ENCODE measurements at regions not wholly inside any gene's neighbourhood (a gene's known extent, or its start where the extent isn't known, plus 50 kb on each side); places are given as distances from the start of the nearest gene placed in this dataset.

DNA sequence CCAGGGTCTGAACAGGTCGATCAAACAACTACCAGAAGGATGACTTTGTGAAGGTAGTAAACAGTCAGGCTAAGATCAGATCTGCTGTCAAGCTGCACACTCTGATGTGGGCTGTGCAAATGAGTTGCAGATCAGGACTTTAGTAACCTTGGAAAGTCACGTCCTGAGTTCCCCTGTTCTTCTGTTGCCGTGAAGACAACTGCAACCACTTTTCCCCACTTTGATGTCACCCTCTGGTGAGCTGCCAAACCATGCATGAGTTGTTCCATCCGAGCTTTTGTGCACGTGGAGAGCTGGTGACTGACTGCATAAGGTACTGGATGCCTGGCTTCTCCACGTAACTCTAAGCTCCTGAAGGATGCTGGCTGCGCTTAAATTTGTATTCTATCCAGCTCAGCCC lies 111.0 kb downstream of the CD83 start:
- no peak for DNase-seq
- H3K27me3 Mint-ChIP-seq (ENCODE audit: unreplicated experiment), result no peaks in the 10 kb centered on the region
- TF ChIP-seq, protein P1, sequence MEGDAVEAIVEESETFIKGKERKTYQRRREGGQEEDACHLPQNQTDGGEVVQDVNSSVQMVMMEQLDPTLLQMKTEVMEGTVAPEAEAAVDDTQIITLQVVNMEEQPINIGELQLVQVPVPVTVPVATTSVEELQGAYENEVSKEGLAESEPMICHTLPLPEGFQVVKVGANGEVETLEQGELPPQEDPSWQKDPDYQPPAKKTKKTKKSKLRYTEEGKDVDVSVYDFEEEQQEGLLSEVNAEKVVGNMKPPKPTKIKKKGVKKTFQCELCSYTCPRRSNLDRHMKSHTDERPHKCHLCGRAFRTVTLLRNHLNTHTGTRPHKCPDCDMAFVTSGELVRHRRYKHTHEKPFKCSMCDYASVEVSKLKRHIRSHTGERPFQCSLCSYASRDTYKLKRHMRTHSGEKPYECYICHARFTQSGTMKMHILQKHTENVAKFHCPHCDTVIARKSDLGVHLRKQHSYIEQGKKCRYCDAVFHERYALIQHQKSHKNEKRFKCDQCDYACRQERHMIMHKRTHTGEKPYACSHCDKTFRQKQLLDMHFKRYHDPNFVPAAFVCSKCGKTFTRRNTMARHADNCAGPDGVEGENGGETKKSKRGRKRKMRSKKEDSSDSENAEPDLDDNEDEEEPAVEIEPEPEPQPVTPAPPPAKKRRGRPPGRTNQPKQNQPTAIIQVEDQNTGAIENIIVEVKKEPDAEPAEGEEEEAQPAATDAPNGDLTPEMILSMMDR (IDR thresholded peaks at IDR 0.05; ENCODE audit: partially characterized antibody, unreplicated experiment), result no peak
- H3K4me1 Mint-ChIP-seq (ENCODE audit: low read depth, unreplicated experiment), result no peaks in the 10 kb centered on the region
- H3K36me3 Mint-ChIP-seq (ENCODE audit: unreplicated experiment), result no peaks in the 10 kb centered on the region
- H3K27ac Mint-ChIP-seq (ENCODE audit: unreplicated experiment), result no peak overlapping the region
- no peaks in the 10 kb centered on the region for H3K9me3 Mint-ChIP-seq (ENCODE audit: unreplicated experiment)
- H3K4me3 Mint-ChIP-seq (ENCODE audit: unreplicated experiment), result no peak overlapping the region

DNA sequence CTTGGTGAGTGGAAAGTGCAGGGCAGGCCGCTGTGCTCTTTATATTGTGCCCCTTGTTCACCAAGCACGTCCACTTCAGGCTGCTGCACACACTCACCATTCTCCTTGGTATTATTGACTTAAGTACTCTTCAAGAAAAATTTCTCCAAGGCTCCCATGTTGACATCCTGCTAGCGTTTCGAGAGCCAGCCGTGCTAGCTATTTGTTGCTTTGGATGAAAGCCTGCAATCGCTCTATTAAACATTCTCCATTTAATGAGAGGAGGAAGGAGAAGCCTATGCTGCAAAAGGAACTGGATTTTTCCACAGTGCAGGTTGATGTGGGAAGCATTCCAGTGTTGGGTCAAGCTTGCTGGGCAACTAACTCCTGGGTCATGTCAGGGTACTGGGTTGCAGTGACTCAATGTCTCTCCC lies 113.5 kb downstream of the CD83 start:
- H3K27ac Mint-ChIP-seq (ENCODE audit: unreplicated experiment), result no peak overlapping the region
- no peaks in the 10 kb centered on the region for H3K36me3 Mint-ChIP-seq (ENCODE audit: unreplicated experiment)
- no peak overlapping the region for H3K4me3 Mint-ChIP-seq (ENCODE audit: unreplicated experiment)
- H3K9me3 Mint-ChIP-seq (ENCODE audit: unreplicated experiment), result no peaks in the 10 kb centered on the region
- no peaks in the 10 kb centered on the region for H3K27me3 Mint-ChIP-seq (ENCODE audit: unreplicated experiment)
- TF ChIP-seq, protein P1 (IDR thresholded peaks at IDR 0.05; ENCODE audit: partially characterized antibody, unreplicated experiment), result no peak
- H3K4me1 Mint-ChIP-seq (ENCODE audit: low read depth, unreplicated experiment), result no peaks in the 10 kb centered on the region
- DNase-seq, result no peak

DNA sequence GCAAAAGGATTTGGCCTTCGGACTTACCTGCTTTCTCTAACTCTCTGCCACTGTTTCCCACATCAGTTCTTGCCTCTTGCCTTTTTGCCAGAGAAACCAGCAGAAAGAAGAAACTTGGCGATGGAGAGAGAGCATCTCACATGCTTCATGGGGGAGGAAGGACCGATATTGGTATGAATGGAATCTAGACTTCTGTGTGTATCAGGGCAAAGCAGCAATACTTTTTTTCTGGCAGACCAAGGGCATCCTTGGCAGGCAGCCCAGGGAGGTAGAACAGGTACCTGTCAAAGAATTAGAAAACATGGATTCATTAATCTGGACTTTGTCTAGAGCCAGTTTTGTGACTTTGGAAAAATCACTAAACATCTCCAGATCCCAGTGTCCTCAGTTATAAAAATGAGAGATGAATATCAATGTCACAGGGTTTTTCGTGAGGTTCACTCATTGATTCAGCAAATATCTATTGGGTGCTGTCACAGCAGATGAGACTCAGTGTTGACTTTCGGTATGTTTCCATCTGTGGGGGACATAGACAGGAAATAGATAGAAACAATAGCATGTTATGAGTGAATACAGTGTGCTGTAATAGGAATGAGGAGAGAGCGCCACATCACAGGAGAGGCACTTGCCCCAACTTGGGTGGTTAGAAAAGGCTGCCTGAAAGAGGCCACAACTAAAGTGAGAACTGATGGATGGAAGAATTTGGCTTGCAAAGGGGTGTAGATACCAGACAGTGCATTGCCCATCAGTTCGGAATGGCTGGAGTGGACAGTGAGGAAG lies 114.1 kb downstream of the CD83 start:
- no peak for DNase-seq
- no peaks in the 10 kb centered on the region for H3K36me3 Mint-ChIP-seq (ENCODE audit: unreplicated experiment)
- H3K9me3 Mint-ChIP-seq (ENCODE audit: unreplicated experiment), result no peaks in the 10 kb centered on the region
- H3K4me3 Mint-ChIP-seq (ENCODE audit: unreplicated experiment), result no peak overlapping the region
- H3K27me3 Mint-ChIP-seq (ENCODE audit: unreplicated experiment), result peaks cover 2% of the 10 kb centered on the region
- TF ChIP-seq, protein P1 (IDR thresholded peaks at IDR 0.05; ENCODE audit: partially characterized antibody, unreplicated experiment), result no peak
- no peak overlapping the region for H3K27ac Mint-ChIP-seq (ENCODE audit: unreplicated experiment)
- H3K4me1 Mint-ChIP-seq (ENCODE audit: low read depth, unreplicated experiment), result no peaks in the 10 kb centered on the region

DNA sequence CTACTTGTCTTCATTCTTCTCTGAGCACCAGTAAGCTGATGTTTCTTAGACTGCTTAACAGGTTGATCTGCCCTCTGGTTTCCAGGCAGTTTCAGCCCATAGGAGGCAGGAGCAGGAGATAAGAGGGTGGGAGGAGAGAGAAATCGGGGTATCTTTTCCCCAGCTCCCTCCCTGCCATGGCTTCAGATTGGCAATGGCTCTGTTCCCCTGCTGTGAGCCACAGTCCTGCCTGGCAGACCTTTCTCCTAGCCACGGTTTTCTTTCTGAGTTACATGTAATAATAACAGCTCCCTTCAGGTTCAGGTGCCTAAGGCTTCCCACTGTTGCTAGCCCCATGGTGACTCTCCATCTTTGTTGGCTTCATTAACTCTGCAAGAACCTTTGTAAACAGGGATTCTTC lies 115.3 kb downstream of the CD83 start:
- no peaks in the 10 kb centered on the region for H3K4me1 Mint-ChIP-seq (ENCODE audit: low read depth, unreplicated experiment)
- H3K9me3 Mint-ChIP-seq (ENCODE audit: unreplicated experiment), result no peaks in the 10 kb centered on the region
- H3K36me3 Mint-ChIP-seq (ENCODE audit: unreplicated experiment), result no peaks in the 10 kb centered on the region
- H3K27ac Mint-ChIP-seq (ENCODE audit: unreplicated experiment), result no peak overlapping the region
- no peak overlapping the region for H3K4me3 Mint-ChIP-seq (ENCODE audit: unreplicated experiment)
- H3K27me3 Mint-ChIP-seq (ENCODE audit: unreplicated experiment), result peaks cover 2% of the 10 kb centered on the region
- TF ChIP-seq, protein P1 (IDR thresholded peaks at IDR 0.05; ENCODE audit: partially characterized antibody, unreplicated experiment), result no peak
- no peak for DNase-seq

DNA sequence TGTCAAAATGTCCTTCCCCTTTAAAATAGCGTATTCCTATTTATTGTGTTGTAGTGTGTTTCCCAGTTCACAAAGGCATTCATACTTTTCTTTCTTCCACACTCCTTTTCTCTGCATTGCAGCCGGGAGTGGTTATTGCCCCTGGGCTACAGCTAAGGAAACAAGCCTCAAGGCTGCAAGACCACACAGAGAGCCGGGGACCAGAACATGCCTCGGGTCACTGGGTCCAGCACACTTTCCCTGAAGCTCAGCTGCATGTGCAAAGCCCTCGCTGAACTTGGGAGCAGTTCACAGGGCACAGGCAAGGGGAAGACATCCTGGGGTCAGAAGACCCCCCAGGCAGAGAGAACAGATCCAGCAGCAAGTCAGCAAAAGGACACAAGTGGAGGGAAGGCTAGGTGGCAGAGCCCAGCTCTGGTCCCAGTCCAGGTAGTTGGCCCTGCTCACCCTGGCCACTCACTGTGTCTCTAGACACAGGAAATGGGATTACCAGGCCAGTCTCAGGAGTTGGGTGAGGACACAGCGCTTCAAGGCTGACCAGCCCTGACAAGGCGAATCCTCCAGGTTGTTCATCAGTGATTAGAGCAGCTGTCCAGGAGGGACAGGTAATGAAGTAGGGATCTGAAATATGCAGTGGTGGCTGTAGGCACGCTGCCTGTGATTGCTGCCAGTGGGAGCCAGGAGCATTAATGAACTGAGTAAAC lies 118.2 kb downstream of the CD83 start:
- TF ChIP-seq, protein P1 (IDR thresholded peaks at IDR 0.05; ENCODE audit: partially characterized antibody, unreplicated experiment), result no peak

More for the DNA sequence above, 118.2 kb downstream of the CD83 start:
- Mint-ChIP-seq H3K27me3 (ENCODE audit: unreplicated experiment) (peaks cover 2% of the 10 kb centered on the region), H3K27ac (ENCODE audit: unreplicated experiment) (no peak overlapping the region), H3K4me1 (ENCODE audit: low read depth, unreplicated experiment) (no peaks in the 10 kb centered on the region), H3K9me3 (ENCODE audit: unreplicated experiment) (no peaks in the 10 kb centered on the region), H3K36me3 (ENCODE audit: unreplicated experiment) (no peaks in the 10 kb centered on the region), H3K4me3 (ENCODE audit: unreplicated experiment) (no peak overlapping the region)
- no peak for DNase-seq

Data from glutamatergic neuron (in vitro differentiated cells).